SK-N-SH treated with all-trans-retinoic acid at 6 μM for 48 hours (cell line): ENCODE measurements at regions not wholly inside any gene's neighbourhood (a gene's known extent, or its start where the extent isn't known, plus 50 kb on each side); places are given as distances from the start of the nearest gene placed in this dataset.

Source experiments
- ARNTL ChIP-seq: fragments of 450-650 bp; formaldehyde crosslinking; IDR thresholded peaks from 2 replicates; pipeline ENCODE4 v1.5.0; 2020; ENCODE audit warnings: low read depth, mild to moderate bottlenecking, moderate library complexity, borderline replicate concordance
- BACH2 ChIP-seq: fragments of 250-450 bp; sonication (Bioruptor Pico); IDR thresholded peaks from 2 replicates; pipeline ENCODE4 v1.9.0; 2021; ENCODE audit warnings: mild to moderate bottlenecking, borderline replicate concordance
- CSDC2 ChIP-seq: fragments of 250-450 bp; sonication (Bioruptor Pico); IDR thresholded peaks from 2 replicates; pipeline ENCODE4 v1.5.0; 2020; ENCODE audit warnings: mild to moderate bottlenecking, moderate library complexity
- GLIS3 ChIP-seq: fragments of 250-450 bp; sonication (Bioruptor Pico); IDR thresholded peaks from 2 replicates; pipeline ENCODE4 v1.5.0; 2020; ENCODE audit warnings: mild to moderate bottlenecking, moderate library complexity
- ISL1 ChIP-seq: fragments of 250-450 bp; sonication (Bioruptor Pico); IDR thresholded peaks from 2 replicates; pipeline ENCODE4 v2.1.2; 2022; ENCODE audit warnings: mild to moderate bottlenecking, moderate library complexity
- OSR1 ChIP-seq: fragments of 250-450 bp; sonication (Bioruptor Pico); IDR thresholded peaks from 2 replicates; pipeline ENCODE4 v1.8.0; 2022; ENCODE audit warnings: moderate library complexity, mild to moderate bottlenecking, inconsistent platforms
- PATZ1 ChIP-seq: fragments of 250-450 bp; sonication (Bioruptor Pico); IDR thresholded peaks from 2 replicates; pipeline ENCODE4 v1.8.0; 2020; ENCODE audit warnings: mild to moderate bottlenecking, moderate library complexity, borderline replicate concordance
- SNAI2 ChIP-seq: fragments of 250-450 bp; sonication (Bioruptor Pico); IDR thresholded peaks from 2 replicates; pipeline ENCODE4 v1.5.0; 2020; ENCODE audit warnings: mild to moderate bottlenecking, moderate library complexity
- TCF4 ChIP-seq: fragments of 250-450 bp; sonication (Bioruptor Pico); IDR thresholded peaks from 2 replicates; pipeline ENCODE4 v1.8.0; 2021; ENCODE audit warnings: mild to moderate bottlenecking, moderate library complexity, borderline replicate concordance
- ZC3H10 ChIP-seq: fragments of 250-450 bp; sonication (Bioruptor Pico); IDR thresholded peaks from 2 replicates; pipeline ENCODE4 v1.5.1; 2021; ENCODE audit warnings: mild to moderate bottlenecking, moderate library complexity
- ZFP3 ChIP-seq: fragments of 250-450 bp; sonication (Bioruptor Pico); IDR thresholded peaks from 2 replicates; pipeline ENCODE4 v1.5.0; 2020; ENCODE audit warnings: mild to moderate bottlenecking, moderate library complexity
- ZFP30 ChIP-seq: fragments of 450-650 bp; formaldehyde crosslinking; IDR thresholded peaks from 2 replicates; pipeline ENCODE4 v1.5.0; 2022; ENCODE audit warnings: mild to moderate bottlenecking, moderate library complexity
- ZNF70 ChIP-seq: fragments of 450-650 bp; formaldehyde crosslinking; IDR thresholded peaks from 2 replicates; pipeline ENCODE4 v1.5.0; 2020; ENCODE audit warnings: mild to moderate bottlenecking, moderate library complexity
- TF ChIP-seq, protein P1 (sequence below): fragments of 250-450 bp; sonication (Bioruptor Pico); IDR thresholded peaks from 2 replicates; pipeline ENCODE4 v1.5.1; 2020; ENCODE audit warnings: low read depth, mild to moderate bottlenecking, moderate library complexity

DNA sequence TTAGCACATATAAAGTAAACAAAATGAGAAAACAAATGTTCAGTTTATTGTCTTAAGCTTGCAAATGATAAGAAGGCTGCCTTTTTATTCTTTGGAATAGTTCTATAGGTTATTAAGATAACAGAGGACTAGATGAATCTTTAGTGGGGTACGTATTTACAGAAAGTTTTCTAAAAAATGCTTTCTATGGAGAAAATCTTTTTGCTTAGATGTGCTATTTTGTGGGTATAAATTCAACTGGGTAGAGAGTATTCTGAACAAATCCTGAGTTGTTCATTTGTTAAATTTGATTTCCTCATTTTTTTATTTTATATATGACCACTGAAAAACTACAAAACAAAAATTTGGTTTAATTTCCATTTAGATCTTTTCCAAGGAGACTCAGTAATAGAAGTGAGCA is 566.9 kb downstream of the PLCL1 start:
- TF ChIP-seq ZC3H10 (no peak), SNAI2 (CRISPR knock-in tag) (no peak), TCF4 (CRISPR knock-in tag) (no peak), GLIS3 (no peak), OSR1 (CRISPR knock-in tag) (no peak), ZFP3 (CRISPR knock-in tag) (no peak), ZNF70 (CRISPR knock-in tag) (no peak), PATZ1 (CRISPR knock-in tag) (no peak), BACH2 (no peak), ZFP30 (CRISPR knock-in tag) (no peak), CSDC2 (CRISPR knock-in tag) (no peak), ARNTL (no peak), ISL1 (CRISPR knock-in tag) (no peak)
- TF ChIP-seq, protein P1, sequence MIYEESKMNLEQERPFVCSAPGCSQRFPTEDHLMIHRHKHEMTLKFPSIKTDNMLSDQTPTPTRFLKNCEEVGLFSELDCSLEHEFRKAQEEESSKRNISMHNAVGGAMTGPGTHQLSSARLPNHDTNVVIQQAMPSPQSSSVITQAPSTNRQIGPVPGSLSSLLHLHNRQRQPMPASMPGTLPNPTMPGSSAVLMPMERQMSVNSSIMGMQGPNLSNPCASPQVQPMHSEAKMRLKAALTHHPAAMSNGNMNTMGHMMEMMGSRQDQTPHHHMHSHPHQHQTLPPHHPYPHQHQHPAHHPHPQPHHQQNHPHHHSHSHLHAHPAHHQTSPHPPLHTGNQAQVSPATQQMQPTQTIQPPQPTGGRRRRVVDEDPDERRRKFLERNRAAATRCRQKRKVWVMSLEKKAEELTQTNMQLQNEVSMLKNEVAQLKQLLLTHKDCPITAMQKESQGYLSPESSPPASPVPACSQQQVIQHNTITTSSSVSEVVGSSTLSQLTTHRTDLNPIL = no peak
